NCI-H187 (cell line): ENCODE measurements at regions not wholly inside any gene's neighbourhood (a gene's known extent, or its start where the extent isn't known, plus 50 kb on each side); places are given as distances from the start of the nearest gene placed in this dataset.
"Not testable (repeated sequence)": the region's sequence is repeated elsewhere in the genome, so short reads cannot be mapped to it uniquely, and the experiment has no call there.

Source experiments
- DNase-seq, 2 experiments: peaks; one replicate each; lab custom pipeline; 2025; lab: John Stamatoyannopoulos, UW

DNA sequence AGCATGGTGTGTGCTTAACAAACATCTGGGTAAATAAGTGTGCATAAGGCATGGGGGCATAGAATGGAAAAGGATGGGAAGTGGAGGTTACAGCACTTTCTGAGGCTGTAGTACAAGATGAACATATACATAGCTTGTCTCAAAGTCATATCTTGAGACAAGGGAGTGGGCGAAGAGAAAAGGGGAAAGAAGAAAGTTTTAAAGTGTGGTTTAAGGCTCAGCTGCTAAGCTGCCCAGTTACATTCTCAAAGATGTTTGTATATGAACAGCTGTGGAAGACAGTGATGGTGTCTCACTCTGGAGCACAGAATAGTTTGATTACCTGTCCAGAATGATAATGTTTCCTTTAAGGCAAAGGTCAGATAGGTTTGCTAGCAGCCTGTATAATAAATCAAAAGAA, 61.9 kb upstream of the LANCL2 start:
- DNase-seq = no peak

DNA sequence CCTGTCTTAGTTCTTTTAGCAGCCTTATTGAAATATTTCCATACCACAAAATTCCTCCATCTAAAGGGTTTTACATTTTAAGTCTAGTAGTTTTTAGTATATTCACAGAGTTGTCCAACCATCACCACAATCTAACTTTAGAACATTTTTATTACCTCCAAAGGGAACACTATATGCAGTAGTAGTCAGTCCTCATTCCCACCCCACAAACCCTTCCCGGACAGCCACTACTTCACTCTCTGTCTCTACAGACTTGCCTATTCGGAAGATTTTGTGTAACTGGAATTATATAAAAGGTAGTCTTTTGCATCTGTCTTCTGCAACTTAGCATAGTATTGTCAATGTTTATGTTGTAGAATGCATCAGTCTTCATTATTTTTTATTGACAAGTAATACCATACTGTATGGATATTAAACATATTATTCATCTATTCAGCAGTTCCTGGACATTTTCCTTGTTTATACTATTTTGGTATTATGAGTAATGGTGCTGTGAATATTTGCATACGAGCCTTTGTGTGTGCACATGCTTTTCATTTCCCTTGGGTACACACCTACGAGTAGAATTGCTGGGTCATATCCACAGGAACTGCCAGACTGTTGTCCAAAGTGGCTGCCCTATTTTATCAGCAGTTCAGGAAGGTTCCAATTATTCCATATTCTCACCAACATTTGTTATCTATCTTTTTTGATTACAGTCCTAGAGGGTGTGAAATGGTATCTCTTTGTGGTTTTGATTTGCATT, 60.9 kb upstream of the LANCL2 start:
- DNase-seq = no peak

DNA sequence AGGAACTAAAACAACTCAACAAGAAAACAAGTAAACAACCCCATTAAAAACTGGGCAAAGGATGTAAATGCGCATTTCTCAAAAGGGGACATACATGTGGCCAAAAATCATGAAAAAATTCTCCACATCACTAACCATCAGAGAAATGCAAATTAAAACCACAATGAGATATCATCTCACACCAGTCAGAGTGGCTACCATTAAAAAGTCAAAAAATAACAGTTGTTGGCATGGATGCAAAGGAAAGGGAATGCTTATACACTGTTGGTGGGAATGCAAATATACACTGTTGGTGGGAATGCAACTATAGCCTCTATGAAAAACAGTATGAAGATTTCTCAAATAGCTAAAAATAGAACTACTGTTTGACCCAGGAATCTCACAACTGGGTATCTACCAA, 60.0 kb upstream of the LANCL2 start:
- no peak for DNase-seq

DNA sequence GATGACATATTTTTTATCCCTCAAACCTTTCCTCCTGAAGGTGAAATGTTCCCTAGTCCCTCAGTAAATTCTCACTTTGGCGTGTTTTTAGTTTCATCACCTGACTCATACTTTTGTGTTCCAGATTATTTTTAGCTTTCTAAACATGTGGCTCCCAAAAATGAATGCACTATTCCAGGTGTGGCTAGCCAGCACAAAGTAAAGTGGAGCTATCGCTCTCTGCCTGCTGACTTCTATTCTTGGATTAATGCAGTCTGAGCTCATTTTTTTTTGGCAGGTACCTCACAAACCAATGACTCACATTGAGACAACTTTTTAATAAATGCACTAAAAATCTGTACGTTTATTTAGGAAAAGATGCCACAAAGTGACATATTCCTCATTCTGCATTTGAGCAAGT, 58.8 kb upstream of the LANCL2 start:
- no peak for DNase-seq

DNA sequence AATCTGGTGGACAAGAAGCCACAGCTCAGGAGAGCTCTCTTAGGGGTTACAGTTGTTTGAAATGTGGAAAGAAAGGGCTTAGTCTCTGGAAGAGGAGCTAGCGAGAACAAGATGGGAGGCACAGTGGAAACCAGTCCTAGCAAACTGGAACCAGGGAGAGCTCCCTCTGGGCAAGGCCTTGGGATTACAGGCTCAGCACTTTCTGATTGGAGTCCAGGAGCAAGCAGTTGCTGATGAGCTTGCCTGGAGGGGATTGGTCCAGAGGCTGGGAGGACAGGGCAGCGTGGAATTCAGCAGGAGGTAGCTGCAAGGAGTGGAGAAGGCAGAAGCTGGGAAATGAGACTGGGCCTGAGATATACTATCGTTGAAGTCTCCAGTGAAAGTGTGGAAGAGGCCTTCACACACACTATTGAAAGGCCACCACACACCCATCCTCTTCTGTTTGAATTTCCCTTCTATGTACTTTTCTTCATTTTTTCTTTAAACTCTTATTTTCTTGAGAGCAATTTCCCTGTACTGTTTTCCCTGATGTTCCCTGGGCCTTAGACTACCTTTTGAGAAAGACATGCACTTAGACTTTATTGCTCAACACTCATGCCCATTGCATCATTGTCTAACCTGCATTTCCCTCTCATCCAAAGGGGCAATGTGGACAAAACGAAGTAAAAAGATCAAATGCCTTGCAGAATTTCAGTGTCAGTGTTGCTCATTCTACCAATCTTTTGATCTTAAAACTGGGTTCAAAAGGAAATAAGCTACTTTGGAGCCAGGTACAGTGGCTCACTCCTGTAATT, 57.8 kb upstream of the LANCL2 start:
- no peak for DNase-seq

DNA sequence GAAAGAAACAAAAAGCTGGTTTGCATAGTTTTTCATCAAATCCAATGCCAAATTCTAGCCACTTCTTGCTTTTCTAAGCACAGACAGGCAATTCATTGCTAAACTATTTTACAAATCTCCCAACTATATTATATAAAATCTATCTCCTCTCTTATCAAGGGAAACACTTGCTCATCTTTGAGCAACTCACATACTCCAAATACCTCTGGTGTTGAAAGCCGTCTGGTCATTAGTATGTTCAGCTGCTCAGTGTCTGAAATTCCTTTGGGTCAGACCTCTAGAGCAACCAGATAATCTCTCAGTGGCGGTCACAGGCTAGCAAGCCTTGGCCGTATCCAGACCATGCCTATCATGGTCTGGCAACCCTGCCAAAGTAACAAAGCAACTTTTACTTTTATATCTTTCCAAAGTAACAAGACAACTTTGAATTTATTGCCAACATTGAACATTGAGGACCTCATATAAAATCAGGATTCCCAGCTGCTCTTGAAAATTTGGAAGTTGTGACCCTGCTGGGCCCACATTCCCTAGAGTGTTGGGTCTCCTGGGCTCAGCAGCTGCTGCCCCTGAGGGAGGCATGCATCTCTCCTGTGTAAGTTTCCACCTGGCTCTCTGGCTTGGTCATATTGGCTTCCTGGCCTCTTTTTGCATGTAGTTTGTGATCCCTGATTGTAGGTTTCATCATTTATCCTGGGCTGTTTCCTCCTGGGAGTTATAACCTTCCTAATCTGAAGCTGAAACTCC, 56.8 kb upstream of the LANCL2 start:
- DNase-seq = no peak

DNA sequence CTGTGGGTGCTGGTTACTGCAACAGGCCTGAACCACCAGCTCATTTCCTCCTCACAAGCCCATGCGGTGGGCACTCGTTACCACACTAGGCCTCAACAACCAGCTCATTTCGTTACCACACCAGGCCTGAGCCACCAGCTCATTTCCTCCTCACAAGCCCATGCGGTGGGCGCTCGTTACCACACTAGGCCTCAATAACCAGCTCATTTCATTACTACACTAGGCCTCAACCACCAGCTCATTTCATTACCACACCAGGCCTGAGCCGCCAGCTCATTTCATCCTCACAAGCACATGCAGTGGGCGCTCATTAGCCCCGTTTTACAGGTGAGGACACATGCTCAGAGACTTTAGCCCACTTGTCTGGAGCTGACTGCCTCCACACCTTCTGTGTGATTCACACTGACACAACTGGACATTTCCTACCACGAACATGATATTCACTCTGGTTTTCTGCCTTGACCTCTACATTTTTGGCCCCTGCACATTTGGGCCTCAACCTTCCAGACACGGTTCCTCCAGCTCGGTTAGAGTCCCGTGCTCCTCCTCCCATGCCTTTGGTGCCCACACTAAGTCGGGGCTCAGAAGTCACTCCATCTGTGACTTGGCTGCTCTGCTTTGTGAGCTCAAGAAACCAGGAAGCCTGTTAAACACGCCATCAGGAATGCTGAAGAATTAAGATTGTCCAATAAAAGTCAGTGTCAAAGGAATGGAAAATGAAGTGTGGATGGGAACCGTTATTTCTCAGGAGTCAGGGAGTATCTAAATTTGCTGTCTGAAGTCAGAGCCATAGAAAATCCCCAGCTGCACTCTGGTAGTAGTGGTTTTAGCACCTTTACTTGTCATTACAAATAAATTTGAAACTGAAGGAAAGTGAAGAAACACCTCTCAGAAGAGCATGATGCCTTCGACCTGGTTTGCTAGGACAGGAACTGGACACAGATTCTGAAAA, 55.8 kb upstream of the LANCL2 start:
- DNase-seq = no peak

DNA sequence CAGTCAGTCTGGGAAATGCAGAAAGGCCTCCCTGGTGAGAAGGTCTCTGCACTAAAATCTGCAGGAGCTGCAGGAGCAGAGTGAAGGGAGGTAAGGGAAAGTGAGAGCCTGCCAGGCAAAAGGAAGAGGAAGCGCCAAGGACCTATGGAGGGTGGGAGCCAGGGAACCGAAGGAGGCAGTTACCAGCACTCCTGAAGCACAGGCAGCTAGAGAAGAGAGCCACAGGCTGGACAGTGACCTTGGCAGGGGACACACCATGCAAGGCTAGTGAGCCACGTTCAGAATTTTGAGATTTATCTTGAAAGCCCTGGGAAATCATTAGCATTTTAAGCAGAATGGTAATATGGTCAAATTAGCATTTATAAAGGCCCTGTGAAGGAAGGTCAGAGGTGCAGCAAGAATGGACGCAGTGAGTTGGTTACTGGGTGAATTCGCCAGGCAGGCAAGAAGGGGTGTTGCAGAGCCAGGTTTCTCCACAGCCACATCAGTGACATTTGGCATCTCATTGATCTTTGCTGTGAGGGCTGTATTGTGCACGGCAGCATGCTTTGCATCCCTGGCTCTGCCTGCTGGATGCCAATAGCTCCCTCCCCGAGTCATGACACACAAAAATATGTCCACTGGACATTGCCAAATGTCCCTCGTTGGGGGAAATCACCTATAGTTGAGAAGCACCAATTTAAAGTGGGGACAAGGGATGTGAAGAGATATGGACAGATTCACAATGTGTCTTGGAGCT, 54.7 kb upstream of the LANCL2 start:
- no peak for DNase-seq

DNA sequence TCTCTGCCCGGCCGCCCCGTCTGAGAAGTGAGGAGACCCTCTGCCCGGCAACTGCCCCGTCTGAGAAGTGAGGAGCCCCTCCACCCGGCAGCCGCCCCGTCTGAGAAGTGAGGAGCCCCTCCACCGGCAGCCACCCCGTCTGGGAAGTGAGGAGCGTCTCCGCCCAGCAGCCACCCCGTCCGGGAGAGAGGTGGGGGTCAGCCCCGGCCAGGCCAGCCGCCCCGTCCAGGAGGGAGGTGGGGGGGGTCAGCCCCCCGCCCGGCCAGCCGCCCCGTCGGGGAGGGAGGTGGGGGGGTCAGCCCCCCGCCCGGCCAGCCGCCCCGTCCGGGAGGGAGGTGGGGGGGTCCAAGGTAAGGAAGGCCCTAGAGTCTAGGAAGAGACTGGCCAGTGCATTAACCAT, 53.2 kb upstream of the LANCL2 start:
- DNase-seq = not testable (repeated sequence)

DNA sequence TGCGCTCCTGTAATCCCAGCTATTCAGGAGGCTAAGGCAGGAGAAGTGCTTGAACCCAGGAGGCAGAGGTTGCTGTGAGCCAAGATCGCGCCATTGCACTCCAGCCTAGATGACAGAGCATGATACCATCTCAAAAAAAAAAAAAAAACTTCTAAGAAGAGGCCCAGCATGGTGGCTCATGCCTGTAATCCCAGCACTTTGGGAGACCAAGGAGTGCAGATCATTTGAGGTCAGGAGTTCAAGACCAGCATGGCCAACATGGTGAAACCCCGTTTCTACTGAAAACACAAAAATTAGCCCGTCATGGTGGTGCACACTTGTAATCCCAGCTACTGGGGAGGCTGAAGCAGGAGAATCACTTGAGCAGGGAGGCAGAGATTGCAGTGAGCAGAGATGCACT, 51.5 kb upstream of the LANCL2 start:
- DNase-seq = not testable (repeated sequence)

DNA sequence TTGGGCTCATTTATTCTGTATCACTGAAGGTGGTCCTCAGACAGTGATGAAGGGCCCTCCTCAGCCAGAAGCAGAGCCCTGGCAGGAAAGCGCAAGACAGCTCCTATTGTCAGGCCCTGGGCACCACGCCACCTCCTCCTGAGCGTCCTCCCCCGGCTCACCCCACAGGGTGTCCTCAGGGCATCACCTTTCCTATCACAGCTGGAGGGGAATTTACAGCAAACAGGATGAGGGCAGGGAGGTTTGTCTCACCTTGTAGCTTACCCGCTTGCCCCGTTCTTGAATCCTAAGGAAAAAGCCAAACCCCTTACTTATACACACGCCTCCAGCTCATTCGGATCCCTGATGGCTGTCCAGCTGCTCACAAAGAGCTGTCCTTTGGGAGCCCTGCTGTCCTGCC, 50.2 kb upstream of the LANCL2 start:
- no peak for DNase-seq
